HEK293 (cell line): ENCODE measurements at regions not wholly inside any gene's neighbourhood (a gene's known extent, or its start where the extent isn't known, plus 50 kb on each side); places are given as distances from the start of the nearest gene placed in this dataset.

Source experiments
- CTCF ChIA-PET: fragments of 350-600 bp; formaldehyde crosslinking; extraction: SDS; loops from one replicate; lab custom pipeline; 2021; ENCODE audit warnings: antibody characterized with exemption; lab: Yijun Ruan, JAX
- POLR2A ChIA-PET: fragments of 300-600 bp; formaldehyde crosslinking; extraction: SDS; loops from one replicate; lab custom pipeline; 2020; ENCODE audit warnings: antibody characterized with exemption, inconsistent platforms; lab: Yijun Ruan, JAX
- H3K27ac ChIP-seq: fragments of 200-500 bp; sonication (Bioruptor generic); 2 replicates; pipeline ENCODE4 v1.5.1; 2014; ENCODE audit warnings: low read depth, low read length, control low read depth, inconsistent platforms; ENCODE audit errors: extremely low read depth
- H3K36me3 ChIP-seq, 2 experiments: fragments of 200-500 bp in 1 of 2; sonication (Bioruptor generic) in 1 of 2; 1 replicate in 1 of 2; 2 replicates in 1 of 2; pipeline ENCODE4 v1.5.1; 2014 to 2017; ENCODE audit warnings: inconsistent platforms in 2 of 2, low read length in 2 of 2; ENCODE audit not compliant: control insufficient read depth in 2 of 2, insufficient read depth in 1 of 2
- H3K4me1 ChIP-seq: fragments of 200-500 bp; sonication (Bioruptor generic); 2 replicates; pipeline ENCODE4 v1.5.1; 2014; ENCODE audit warnings: mild to moderate bottlenecking, low read length, inconsistent platforms; ENCODE audit not compliant: control insufficient read depth, insufficient read depth
- H3K4me3 ChIP-seq: 2 replicates; pipeline ENCODE4 v1.5.1; 2011; ENCODE audit warnings: low read depth, mild to moderate bottlenecking, control low read depth, low read length, moderate library complexity
- H3K9me3 ChIP-seq: fragments of 200-500 bp; sonication (Bioruptor generic); 2 replicates; pipeline ENCODE4 v1.5.1; 2014; ENCODE audit warnings: low read depth, low read length, inconsistent platforms; ENCODE audit not compliant: control insufficient read depth, insufficient read depth
- AEBP2 ChIP-seq: fragments of 450-650 bp; formaldehyde crosslinking; IDR thresholded peaks from 2 replicates; pipeline ENCODE4 v1.5.1; 2016; ENCODE audit warnings: missing biosample characterization, missing genetic modification characterization, borderline replicate concordance
- EGR2 ChIP-seq: fragments of 450-650 bp; formaldehyde crosslinking; IDR thresholded peaks from 2 replicates; pipeline ENCODE4 v1.5.1; 2016; ENCODE audit warnings: low read depth, missing biosample characterization, missing genetic modification characterization
- GLIS1 ChIP-seq: fragments of 450-650 bp; formaldehyde crosslinking; IDR thresholded peaks from 2 replicates; pipeline ENCODE4 v1.5.1; 2016; ENCODE audit warnings: missing biosample characterization, missing genetic modification characterization
- HOXA7 ChIP-seq: sonication (generic); formaldehyde crosslinking; IDR thresholded peaks from 2 replicates; pipeline ENCODE4 v1.8.1; 2022; ENCODE audit warnings: missing genetic modification reagents, borderline replicate concordance
- IKZF3 ChIP-seq: fragments of 450-650 bp; IDR thresholded peaks from 2 replicates; pipeline ENCODE4 v1.5.0; 2018; ENCODE audit warnings: missing biosample characterization, mild to moderate bottlenecking, missing genetic modification characterization, moderate library complexity
- REST ChIP-seq: fragments of 450-650 bp; formaldehyde crosslinking; IDR thresholded peaks from 2 replicates; pipeline ENCODE4 v1.5.1; 2016; ENCODE audit warnings: missing biosample characterization, missing genetic modification characterization
- ZFP41 ChIP-seq: fragments of 450-650 bp; formaldehyde crosslinking; IDR thresholded peaks from 2 replicates; pipeline ENCODE4 v1.5.1; 2016; ENCODE audit warnings: missing biosample characterization, missing genetic modification characterization, borderline replicate concordance
- ZNF132 ChIP-seq: fragments of 450-650 bp; formaldehyde crosslinking; IDR thresholded peaks from 2 replicates; pipeline ENCODE4 v1.5.1; 2017; ENCODE audit warnings: missing biosample characterization, missing genetic modification characterization, borderline replicate concordance
- ZNF202 ChIP-seq: fragments of 450-650 bp; formaldehyde crosslinking; IDR thresholded peaks from 2 replicates; pipeline ENCODE4 v1.5.1; 2016; ENCODE audit warnings: missing biosample characterization, missing genetic modification characterization, borderline replicate concordance
- ZNF248 ChIP-seq: fragments of 450-650 bp; formaldehyde crosslinking; IDR thresholded peaks from 2 replicates; pipeline ENCODE4 v1.5.1; 2017; ENCODE audit warnings: missing biosample characterization, missing genetic modification characterization
- ZNF274 ChIP-seq, 2 experiments: fragments of 200-500 bp in 1 of 2; fragments of 450-650 bp in 1 of 2; sonication (Bioruptor generic) in 1 of 2; formaldehyde crosslinking in 1 of 2; IDR thresholded peaks; 2 replicates each; pipeline versions ENCODE4 v1.5.1 to v1.6.1; 2014 to 2016; ENCODE audit warnings: borderline replicate concordance in 1 of 2, inconsistent platforms in 1 of 2, low read length in 1 of 2, missing biosample characterization in 1 of 2, missing genetic modification characterization in 1 of 2
- ZNF292 ChIP-seq: fragments of 450-650 bp; formaldehyde crosslinking; IDR thresholded peaks from 2 replicates; pipeline ENCODE4 v1.5.1; 2016; ENCODE audit warnings: low read depth, missing biosample characterization, missing genetic modification characterization, borderline replicate concordance
- ZNF311 ChIP-seq: fragments of 450-650 bp; formaldehyde crosslinking; IDR thresholded peaks from 2 replicates; pipeline ENCODE4 v1.5.1; 2017; ENCODE audit warnings: missing biosample characterization, missing genetic modification characterization, borderline replicate concordance
- ZNF335 ChIP-seq: fragments of 450-650 bp; formaldehyde crosslinking; conservative IDR thresholded peaks from 2 replicates; pipeline ENCODE4 v1.5.1; 2016; ENCODE audit warnings: missing biosample characterization, missing genetic modification characterization
- ZNF341 ChIP-seq: fragments of 450-650 bp; formaldehyde crosslinking; IDR thresholded peaks from 2 replicates; pipeline ENCODE4; 2016; ENCODE audit warnings: low read depth, missing biosample characterization, missing genetic modification characterization
- ZNF366 ChIP-seq: fragments of 450-650 bp; formaldehyde crosslinking; conservative IDR thresholded peaks from 2 replicates; pipeline ENCODE4 v1.5.1; 2016; ENCODE audit warnings: missing biosample characterization, missing genetic modification characterization
- ZNF404 ChIP-seq: fragments of 450-650 bp; formaldehyde crosslinking; IDR thresholded peaks from 2 replicates; pipeline ENCODE4 v1.5.1; 2017; ENCODE audit warnings: missing biosample characterization, missing genetic modification characterization
- ZNF514 ChIP-seq: fragments of 450-650 bp; formaldehyde crosslinking; IDR thresholded peaks from 2 replicates; pipeline ENCODE4 v1.5.1; 2016; ENCODE audit warnings: missing biosample characterization, missing genetic modification characterization
- ZNF521 ChIP-seq: fragments of 450-650 bp; formaldehyde crosslinking; IDR thresholded peaks from 2 replicates; pipeline ENCODE4 v1.5.1; 2017; ENCODE audit warnings: missing biosample characterization, mild to moderate bottlenecking, missing genetic modification characterization
- ZNF529 ChIP-seq: fragments of 450-650 bp; formaldehyde crosslinking; IDR thresholded peaks from 2 replicates; pipeline ENCODE4 v1.5.1; 2017; ENCODE audit warnings: missing genetic modification characterization, missing biosample characterization; ENCODE audit not compliant: insufficient replicate concordance
- ZNF544 ChIP-seq: fragments of 450-650 bp; formaldehyde crosslinking; IDR thresholded peaks from 2 replicates; pipeline ENCODE4 v1.5.0; 2017; ENCODE audit warnings: missing biosample characterization, missing genetic modification characterization
- ZNF561 ChIP-seq: fragments of 450-650 bp; IDR thresholded peaks from 2 replicates; pipeline ENCODE4 v1.5.1; 2018; ENCODE audit warnings: missing biosample characterization, missing genetic modification characterization, borderline replicate concordance
- ZNF626 ChIP-seq: fragments of 450-650 bp; sonication (Bioruptor Pico); formaldehyde crosslinking; IDR thresholded peaks from 2 replicates; pipeline ENCODE4 v1.5.1; 2018; ENCODE audit warnings: missing biosample characterization, missing genetic modification characterization, inconsistent platforms
- ZNF639 ChIP-seq: fragments of 450-650 bp; formaldehyde crosslinking; IDR thresholded peaks from 2 replicates; pipeline ENCODE4 v1.5.1; 2016; ENCODE audit warnings: missing biosample characterization, missing genetic modification characterization
- ZNF660 ChIP-seq: fragments of 450-650 bp; IDR thresholded peaks from 2 replicates; pipeline ENCODE4 v1.5.1; 2018; ENCODE audit warnings: missing biosample characterization, mild to moderate bottlenecking, missing genetic modification characterization
- ZNF670 ChIP-seq: fragments of 450-650 bp; formaldehyde crosslinking; IDR thresholded peaks from 2 replicates; pipeline ENCODE4 v1.5.1; 2016; ENCODE audit warnings: missing biosample characterization, missing genetic modification characterization, low read depth
- ZNF768 ChIP-seq: fragments of 450-650 bp; formaldehyde crosslinking; IDR thresholded peaks from 2 replicates; pipeline ENCODE4 v1.5.1; 2018; ENCODE audit warnings: missing biosample characterization, mild to moderate bottlenecking, missing genetic modification characterization
- ZSCAN23 ChIP-seq: fragments of 450-650 bp; formaldehyde crosslinking; IDR thresholded peaks from 2 replicates; pipeline ENCODE4 v1.5.1; 2016; ENCODE audit warnings: missing biosample characterization, missing genetic modification characterization
- ZXDB ChIP-seq: fragments of 450-650 bp; formaldehyde crosslinking; IDR thresholded peaks from 2 replicates; pipeline ENCODE4 v1.5.1; 2016; ENCODE audit warnings: missing biosample characterization, missing genetic modification characterization

- CTCF ChIA-PET, result no interaction called here
- Histone ChIP-seq H3K4me1 (no peaks in the 10 kb centered on the region), H3K9me3 (no peaks in the 10 kb centered on the region; the same call in 1 of the 2 replicates), H3K27ac (no peak overlapping the region), H3K4me3 (no peak overlapping the region)
- POLR2A ChIA-PET, result no interaction called here
- TF ChIP-seq ZNF768, result no peak
- no peak for TF ChIP-seq ZNF639
- TF ChIP-seq IKZF3 (tag by site-specific recombination), result no peak
- no peak for TF ChIP-seq HOXA7 (CRISPR knock-in tag)
- TF ChIP-seq ZNF670 (tag by site-specific recombination), result no peak
- TF ChIP-seq ZNF529 (tag by site-specific recombination), result no peak
- no peak for TF ChIP-seq ZNF561 (tag by site-specific recombination)
- no peak for TF ChIP-seq ZNF521
- no peak for TF ChIP-seq ZNF248 (tag by site-specific recombination)
- TF ChIP-seq ZNF660, result no peak
- TF ChIP-seq REST (tag by site-specific recombination), result no peak
- no peak for TF ChIP-seq ZNF202 (tag by site-specific recombination)
- no peak for TF ChIP-seq ZNF626 (tag by site-specific recombination)
- no peak for TF ChIP-seq ZNF292 (tag by site-specific recombination)
- TF ChIP-seq AEBP2 (tag by site-specific recombination), result no peak
- TF ChIP-seq ZNF366 (tag by site-specific recombination), result no peak
- TF ChIP-seq, all 188 proteins: peak for 0
- no peaks in the 10 kb centered on the region for H3K36me3 ChIP-seq
Measured at GRCh38 chr5:40141896-40142295, 537.8 kb upstream of the PTGER4 start.

DNA sequence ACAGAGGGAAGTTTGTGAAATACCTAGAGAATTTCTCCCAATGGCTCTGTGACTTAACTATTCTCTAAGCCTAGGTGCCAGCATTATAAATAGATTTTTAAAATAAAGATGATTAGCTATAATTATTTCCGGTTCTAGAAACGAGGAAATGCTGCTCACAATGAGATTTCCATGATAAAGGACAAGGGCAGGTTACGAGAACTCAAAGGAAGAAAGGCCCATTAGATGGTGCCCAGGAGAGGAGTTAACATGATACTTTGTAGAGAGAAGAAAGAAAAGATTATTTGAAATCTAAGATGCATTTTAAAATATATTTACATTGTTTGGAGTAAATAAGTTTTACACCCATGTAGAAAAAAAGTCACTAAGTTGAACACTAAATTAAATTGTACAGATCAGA is 538.3 kb upstream of the PTGER4 start:
- Histone ChIP-seq H3K9me3 (no peaks in the 10 kb centered on the region; the same call in 1 of the 2 replicates), H3K36me3 (no peaks in the 10 kb centered on the region), H3K4me1 (no peaks in the 10 kb centered on the region), H3K4me3 (no peak overlapping the region), H3K27ac (no peak overlapping the region)
- POLR2A ChIA-PET, result no interaction called here
- CTCF ChIA-PET, result no interaction called here
- TF ChIP-seq ZNF311 (tag by site-specific recombination), result no peak
- TF ChIP-seq ZNF341 (tag by site-specific recombination), result no peak
- no peak for TF ChIP-seq ZXDB (tag by site-specific recombination)
- no peak for TF ChIP-seq ZNF335 (tag by site-specific recombination)
- no peak for TF ChIP-seq ZNF544 (tag by site-specific recombination)
- TF ChIP-seq ZFP41 (tag by site-specific recombination), result no peak
- TF ChIP-seq ZNF274 (IDR thresholded peaks at IDR 0.05; ENCODE audit: low read length), result no peak
- no peak for TF ChIP-seq ZNF274 (tag by site-specific recombination; IDR thresholded peaks at IDR 0.05; ENCODE audit: borderline replicate concordance)
- no peak for TF ChIP-seq GLIS1 (tag by site-specific recombination)
- no peak for TF ChIP-seq ZNF404
- no peak for TF ChIP-seq ZNF132 (tag by site-specific recombination)
- no peak for TF ChIP-seq EGR2 (tag by site-specific recombination)
- TF ChIP-seq ZNF514 (tag by site-specific recombination), result no peak
- no peak for TF ChIP-seq ZSCAN23
